ENCODE measurements at regions not wholly inside any gene's neighbourhood (a gene's known extent, or its start where the extent isn't known, plus 50 kb on each side); places are given as distances from the start of the nearest gene placed in this dataset.

- Histone ChIP-seq H3K9me2 (replicated peaks; ENCODE audit: insufficient read depth, low read length) (no peaks in the 10 kb centered on the region), H3K79me2 (ENCODE audit: low read length) (no peaks in the 10 kb centered on the region), H2AFZ (ENCODE audit: low read length) (no peak overlapping the region), H3K27me3 (replicated peaks; ENCODE audit: insufficient read depth, low read length) (no peaks in the 10 kb centered on the region), H3K9ac (ENCODE audit: low read length) (no peak overlapping the region), H3K36me3 (replicated peaks; ENCODE audit: insufficient read depth, low read length) (no peaks in the 10 kb centered on the region), H3K9me3 (replicated peaks; ENCODE audit: insufficient read depth, low read length) (no peaks in the 10 kb centered on the region), H3K4me1 (ENCODE audit: low read length) (no peaks in the 10 kb centered on the region), H4K20me1 (ENCODE audit: insufficient read depth, low read length) (no peaks in the 10 kb centered on the region), H3K4me3 (ENCODE audit: low read length) (no peak overlapping the region), H3K4me2 (ENCODE audit: low read depth, low read length) (no peak overlapping the region), H3F3A (ENCODE audit: insufficient read depth, low read length) (no peaks in the 10 kb centered on the region), H3K27ac (ENCODE audit: low read length) (no peak overlapping the region)
- TF ChIP-seq EZH2phosphoT487 (IDR thresholded peaks at IDR 0.05; ENCODE audit: low read length) (no peak), CTCF (IDR thresholded peaks at IDR 0.05; ENCODE audit: low read length) (no peak), EZH2 (optimal IDR thresholded peaks at IDR 0.05; ENCODE audit: low read depth, low read length) (no peak)
- DNase-seq: no peak
These were observed 244.4 kb downstream of the LRRIQ3 start for GRCh38 chr1:73953586-73953985.

- Histone ChIP-seq H3K27ac (ENCODE audit: low read length) (no peak overlapping the region), H3K4me2 (ENCODE audit: low read depth, low read length) (no peak overlapping the region), H3K27me3 (replicated peaks; ENCODE audit: insufficient read depth, low read length) (no peaks in the 10 kb centered on the region), H3K9me2 (replicated peaks; ENCODE audit: insufficient read depth, low read length) (no peaks in the 10 kb centered on the region), H2AFZ (ENCODE audit: low read length) (no peak overlapping the region), H3K9me3 (replicated peaks; ENCODE audit: insufficient read depth, low read length) (no peaks in the 10 kb centered on the region), H3K79me2 (ENCODE audit: low read length) (no peaks in the 10 kb centered on the region), H3K4me3 (ENCODE audit: low read length) (no peak overlapping the region), H3K4me1 (ENCODE audit: low read length) (no peaks in the 10 kb centered on the region), H4K20me1 (ENCODE audit: insufficient read depth, low read length) (no peaks in the 10 kb centered on the region), H3K9ac (ENCODE audit: low read length) (no peak overlapping the region), H3K36me3 (replicated peaks; ENCODE audit: insufficient read depth, low read length) (no peaks in the 10 kb centered on the region), H3F3A (ENCODE audit: insufficient read depth, low read length) (no peaks in the 10 kb centered on the region)
- TF ChIP-seq EZH2phosphoT487 (IDR thresholded peaks at IDR 0.05; ENCODE audit: low read length) (no peak), CTCF (IDR thresholded peaks at IDR 0.05; ENCODE audit: low read length) (no peak), EZH2 (optimal IDR thresholded peaks at IDR 0.05; ENCODE audit: low read depth, low read length) (no peak)
- no peak for DNase-seq
These were observed 244.8 kb downstream of the LRRIQ3 start for GRCh38 chr1:73953186-73953585.

GRCh38 chr1:73948055-73948454 lies 249.9 kb downstream of the LRRIQ3 start:
- Histone ChIP-seq H3K79me2 (ENCODE audit: low read length) (no peaks in the 10 kb centered on the region), H3K9ac (ENCODE audit: low read length) (no peak overlapping the region), H2AFZ (ENCODE audit: low read length) (no peak overlapping the region), H3K4me2 (ENCODE audit: low read depth, low read length) (no peak overlapping the region), H3K4me1 (ENCODE audit: low read length) (no peaks in the 10 kb centered on the region), H3K9me2 (replicated peaks; ENCODE audit: insufficient read depth, low read length) (no peaks in the 10 kb centered on the region), H3K9me3 (replicated peaks; ENCODE audit: insufficient read depth, low read length) (no peaks in the 10 kb centered on the region), H3F3A (ENCODE audit: insufficient read depth, low read length) (no peaks in the 10 kb centered on the region), H4K20me1 (ENCODE audit: insufficient read depth, low read length) (no peaks in the 10 kb centered on the region), H3K27me3 (replicated peaks; ENCODE audit: insufficient read depth, low read length) (no peaks in the 10 kb centered on the region), H3K27ac (ENCODE audit: low read length) (no peak overlapping the region), H3K4me3 (ENCODE audit: low read length) (no peak overlapping the region), H3K36me3 (replicated peaks; ENCODE audit: insufficient read depth, low read length) (no peaks in the 10 kb centered on the region)
- no peak for DNase-seq
- TF ChIP-seq EZH2phosphoT487 (IDR thresholded peaks at IDR 0.05; ENCODE audit: low read length) (no peak), CTCF (IDR thresholded peaks at IDR 0.05; ENCODE audit: low read length) (no peak), EZH2 (optimal IDR thresholded peaks at IDR 0.05; ENCODE audit: low read depth, low read length) (no peak)
